ENCODE measurements at regions not wholly inside any gene's neighbourhood (a gene's known extent, or its start where the extent isn't known, plus 50 kb on each side); places are given as distances from the start of the nearest gene placed in this dataset.

GRCh38 chr11:20249796-20250195 lies 89.5 kb upstream of the DBX1 start:
- DNase-seq = no peak

DNA sequence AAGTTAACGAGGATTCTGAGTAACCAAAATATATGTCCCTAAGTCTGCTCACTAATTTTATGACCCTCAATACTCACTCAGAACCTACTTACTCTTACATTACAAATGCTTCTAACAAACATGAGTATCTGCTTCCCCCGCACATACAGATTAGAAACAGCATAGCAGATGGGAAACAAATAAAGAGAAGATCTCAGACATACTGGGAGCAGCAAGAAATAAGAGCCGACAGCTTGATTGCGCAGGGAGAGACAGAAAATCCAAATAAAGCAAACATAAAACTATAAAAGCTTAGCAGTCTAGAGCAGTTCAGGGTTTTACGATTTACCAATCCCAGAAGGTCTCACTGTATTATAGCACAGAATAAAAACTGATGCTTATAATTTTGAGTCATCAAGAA lies 89.1 kb upstream of the DBX1 start:
- no peak for DNase-seq

DNA sequence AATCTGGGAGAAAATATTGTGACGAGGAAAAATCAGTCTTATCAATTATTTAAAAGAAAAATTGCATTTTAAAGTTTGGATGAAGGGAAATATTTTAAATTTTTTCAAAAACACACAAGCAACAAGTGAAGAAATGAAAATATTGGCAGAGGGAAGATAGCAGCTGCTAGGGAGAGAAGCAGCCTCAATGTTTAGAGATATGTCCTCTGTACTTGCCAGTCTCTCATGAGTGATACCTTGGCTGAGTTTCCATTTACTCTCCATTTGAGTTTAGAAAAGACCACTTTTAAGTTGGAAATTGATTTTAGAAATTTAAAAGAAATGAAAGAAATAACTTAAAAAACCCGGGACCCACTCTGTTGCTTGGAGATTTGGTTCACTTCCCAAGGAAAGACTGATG lies 88.6 kb upstream of the DBX1 start:
- DNase-seq = no peak

- DNase-seq = no peak
Measured at GRCh38 chr11:20248121-20248772, 88.0 kb upstream of the DBX1 start.

DNA sequence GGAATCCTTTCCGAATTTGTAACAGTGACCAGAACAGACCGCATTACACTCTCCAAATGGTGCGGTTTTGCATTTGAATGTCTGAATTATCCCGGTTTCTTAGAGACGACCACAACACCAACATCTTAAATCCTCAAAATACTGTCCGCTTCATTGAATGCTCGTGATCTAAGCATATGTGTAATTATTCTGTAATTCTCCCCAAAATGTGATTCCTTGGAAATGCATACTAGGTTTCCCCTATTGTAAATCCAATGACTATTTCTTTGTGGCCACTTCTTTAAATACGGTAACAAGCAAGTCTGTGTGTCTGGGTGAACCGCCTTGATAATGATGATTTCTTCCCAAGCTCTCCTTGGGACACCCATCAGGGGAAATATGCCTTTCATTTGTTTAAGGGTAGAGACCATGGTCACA lies 87.3 kb upstream of the DBX1 start:
- DNase-seq = no peak

- DNase-seq = no peak
Measured at GRCh38 chr11:20243974-20244373, 83.7 kb upstream of the DBX1 start.

- DNase-seq = peak; percentile 11
Measured at GRCh38 chr11:20238712-20239111, 78.4 kb upstream of the DBX1 start.

GRCh38 chr11:20235164-20235563 lies 74.9 kb upstream of the DBX1 start:
- no peak for DNase-seq

DNA sequence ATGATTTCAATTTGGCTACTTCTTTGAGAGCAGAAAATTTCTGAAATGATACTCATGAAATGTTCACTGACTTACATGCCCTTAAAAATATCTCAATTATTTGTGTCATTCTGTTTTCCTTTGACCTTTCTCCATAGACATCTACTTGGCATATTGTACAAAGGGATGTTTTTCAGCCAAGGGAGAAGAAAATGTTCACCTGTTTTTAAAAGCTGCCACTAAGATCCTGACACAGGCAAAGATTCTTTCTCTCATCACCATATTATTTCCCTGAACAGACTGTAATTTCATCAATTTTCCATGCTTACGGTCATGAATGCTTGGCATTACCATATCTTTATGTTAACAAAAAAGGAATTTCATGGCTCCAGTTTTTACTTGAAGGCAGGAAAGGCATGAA lies 67.4 kb upstream of the DBX1 start:
- DNase-seq = no peak

GRCh38 chr11:20226933-20227332 lies 66.7 kb upstream of the DBX1 start:
- no peak for DNase-seq

DNA sequence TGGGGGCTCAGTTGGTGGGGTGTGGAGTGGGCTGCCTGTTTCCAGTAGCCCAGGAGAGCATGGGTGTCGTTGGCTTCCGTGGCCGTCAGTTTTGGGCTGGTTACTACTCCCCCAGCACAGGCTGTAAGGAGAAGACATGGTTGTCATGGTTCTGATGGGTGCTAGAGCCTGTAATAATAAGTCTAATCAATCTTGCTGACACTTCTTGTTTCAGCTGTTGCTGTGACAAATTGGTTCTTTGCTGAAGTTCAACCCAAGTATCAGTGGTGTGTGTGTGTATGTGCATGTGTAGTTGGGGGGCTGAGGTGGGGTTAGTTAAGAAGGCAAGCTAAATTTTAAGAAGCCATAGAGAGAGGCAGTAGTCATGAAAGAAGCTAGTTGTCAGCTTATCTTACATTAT lies 61.3 kb upstream of the DBX1 start:
- DNase-seq = no peak

- DNase-seq = peak; percentile 42
Measured at GRCh38 chr11:20213790-20214189, 53.5 kb upstream of the DBX1 start.

DNA sequence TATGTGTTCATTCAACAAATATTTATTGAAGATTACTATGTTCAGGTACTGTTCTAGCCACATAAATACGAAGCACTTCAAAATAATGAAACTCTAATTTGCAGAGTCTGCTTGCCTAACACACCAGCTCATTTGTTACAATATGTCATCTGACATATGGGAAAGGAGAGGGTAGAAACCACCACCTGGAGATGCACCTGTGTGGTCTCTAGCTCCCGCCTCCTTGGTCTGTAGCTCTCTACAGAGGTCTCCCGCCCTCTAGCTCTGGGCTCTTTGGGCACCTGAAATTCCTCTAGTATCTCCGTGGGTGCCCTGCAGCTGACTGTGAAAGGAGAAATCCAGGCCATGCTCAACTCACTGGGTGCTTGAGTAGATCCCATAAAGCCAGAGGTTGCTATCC lies 51.4 kb upstream of the DBX1 start:
- DNase-seq = no peak

Measured in NCI-H2107 (cell line).